ENCODE measurements at regions not wholly inside any gene's neighbourhood (a gene's known extent, or its start where the extent isn't known, plus 50 kb on each side); places are given as distances from the start of the nearest gene placed in this dataset.

DNA sequence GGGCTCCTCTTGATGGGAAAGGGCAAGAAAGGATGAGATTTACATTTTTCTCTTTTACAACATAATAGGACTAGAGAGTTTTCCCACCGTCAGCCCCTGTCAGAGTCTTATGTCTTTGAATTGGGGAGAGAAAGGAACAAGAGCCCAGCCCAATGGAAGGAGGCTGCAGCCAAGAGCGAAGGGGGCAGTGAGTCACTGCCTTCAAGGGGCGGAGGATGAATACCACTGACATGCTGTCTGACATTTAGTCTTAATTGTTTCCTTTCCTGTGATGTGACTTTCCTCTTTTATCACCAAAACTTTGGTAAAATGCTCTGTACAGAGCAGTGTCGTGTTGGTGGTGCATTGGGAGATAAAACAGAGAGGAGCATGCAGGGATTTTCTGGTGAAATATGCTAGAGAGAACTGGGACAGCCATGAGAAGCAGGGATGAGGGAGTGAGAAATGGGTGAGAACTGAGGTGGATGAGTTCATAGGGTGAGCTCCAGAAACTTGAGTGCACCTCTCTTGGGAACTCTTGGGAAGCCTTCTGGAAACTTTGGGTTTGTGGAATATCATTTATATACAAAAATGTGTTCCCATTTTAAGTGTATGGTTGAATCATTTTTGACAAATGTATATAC lies 179.9 kb upstream of the FGGY start:
- DNase-seq (ENCODE audit: low read depth) = peak; percentile 78

DNA sequence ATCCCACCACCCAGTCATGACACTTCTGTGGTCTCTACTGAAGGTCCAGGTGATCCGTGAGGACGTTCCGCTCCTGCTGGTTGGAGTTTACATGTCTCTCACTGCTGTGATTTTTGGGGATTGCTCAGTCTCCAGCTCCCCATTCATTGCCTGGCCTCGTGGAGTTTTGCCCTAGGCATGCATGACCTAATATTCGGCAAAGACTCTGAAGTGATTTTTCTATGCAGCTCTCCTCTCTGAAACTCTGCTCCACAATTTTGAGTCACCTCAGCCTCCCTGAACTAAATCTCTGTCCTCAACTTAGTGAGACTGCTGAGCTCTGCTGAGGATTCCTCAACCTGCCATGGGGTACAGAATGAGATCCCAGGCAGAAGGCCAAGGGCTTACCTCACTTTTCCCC lies 174.4 kb upstream of the FGGY start:
- peak; percentile 47 for DNase-seq (ENCODE audit: low read depth)

DNA sequence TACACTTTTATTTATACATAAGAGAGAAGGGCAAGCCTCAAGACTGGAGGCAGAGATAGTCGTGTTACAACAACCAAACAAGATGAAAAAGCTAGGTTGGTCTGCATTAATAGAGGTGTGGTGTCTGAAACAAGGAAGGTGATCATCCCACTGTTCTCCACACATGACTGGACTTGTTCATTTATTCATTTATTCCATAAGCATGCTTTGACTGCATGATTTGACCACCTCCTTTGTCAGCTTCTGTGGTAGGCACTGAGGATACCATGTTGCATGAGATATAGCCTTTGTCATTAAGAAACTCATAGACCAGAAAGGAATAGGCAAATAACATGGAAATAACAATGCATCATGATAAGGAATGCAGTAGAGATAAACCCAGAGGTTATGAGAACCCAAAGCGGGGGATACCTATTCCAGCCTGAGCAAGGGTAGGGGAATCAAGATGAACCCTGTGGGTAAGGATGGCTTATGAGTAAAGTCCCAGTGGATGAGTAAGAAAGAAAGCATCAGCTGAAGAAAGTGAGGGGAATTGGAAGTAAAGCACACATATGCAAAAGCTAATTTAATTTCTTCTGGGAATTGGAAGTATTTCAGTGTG lies 173.7 kb upstream of the FGGY start:
- peak; percentile 82 for DNase-seq (ENCODE audit: low read depth)

DNA sequence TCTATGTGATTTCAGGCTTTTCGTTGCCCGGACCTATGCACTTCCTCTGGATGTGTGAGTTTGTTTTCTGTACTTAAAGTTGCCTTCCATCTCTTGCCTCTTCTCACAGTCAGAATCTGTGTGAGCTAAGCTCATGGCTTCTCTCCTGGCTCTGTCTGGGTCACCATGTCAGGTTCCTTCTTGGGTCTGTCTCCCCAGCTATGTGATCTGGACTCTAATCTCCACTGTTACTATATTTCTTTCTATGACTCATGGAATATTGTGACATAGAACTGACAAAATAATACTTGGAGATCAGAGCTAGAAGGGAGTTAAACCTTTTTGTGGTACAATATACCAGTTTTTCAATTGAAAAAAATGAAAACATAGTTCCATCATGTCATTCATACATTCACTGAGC lies 172.7 kb upstream of the FGGY start:
- peak; percentile 56 for DNase-seq (ENCODE audit: low read depth)

DNA sequence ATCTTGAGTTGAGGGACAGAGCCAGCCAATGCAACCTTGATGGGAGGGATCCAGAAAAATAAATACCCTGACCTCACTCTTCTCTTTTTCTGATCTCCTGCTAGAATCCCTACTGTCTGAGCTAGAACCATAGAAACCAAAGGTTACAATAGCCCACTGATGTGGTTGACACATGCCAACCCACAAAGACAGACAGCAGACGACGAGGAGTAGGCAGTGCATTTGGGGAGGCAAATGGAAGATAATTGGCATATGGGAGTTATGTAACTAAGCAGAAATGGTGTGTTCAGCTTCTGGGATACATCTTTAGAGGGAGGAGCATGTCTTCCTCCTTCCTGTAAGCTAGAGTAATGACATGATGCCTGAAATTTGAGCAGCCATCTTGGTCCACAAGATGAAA lies 171.7 kb upstream of the FGGY start:
- DNase-seq (ENCODE audit: low read depth) = no peak

DNA sequence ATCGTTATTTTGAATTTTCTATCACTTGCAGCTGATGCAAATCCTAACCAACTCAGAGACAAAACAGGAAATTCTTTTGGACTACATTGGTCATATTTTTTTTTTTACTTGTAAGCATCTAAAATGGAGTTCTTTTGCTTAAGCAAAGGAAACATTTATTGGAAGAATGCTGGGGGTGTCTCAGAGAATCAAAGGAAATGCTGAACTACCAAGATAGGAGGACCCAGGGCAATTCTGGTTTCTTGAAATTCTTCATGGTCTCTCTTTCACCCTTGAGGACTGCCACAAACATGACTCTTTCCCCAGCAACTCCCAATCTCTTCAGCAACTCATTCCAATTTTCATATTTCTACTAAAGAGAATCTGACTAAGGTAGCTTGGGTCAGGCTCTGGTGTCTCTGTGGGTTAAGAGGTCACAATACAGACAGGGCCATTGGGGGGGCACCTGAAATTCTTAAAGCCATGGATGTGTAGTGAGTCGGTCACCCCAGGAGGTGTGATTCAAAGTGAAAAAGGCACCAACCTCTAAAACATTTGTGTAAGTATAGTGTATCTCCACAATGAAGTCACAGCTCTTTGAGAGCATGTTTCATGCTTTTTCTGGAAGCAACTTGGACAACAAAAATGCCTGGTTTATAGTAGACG lies 171.1 kb upstream of the FGGY start:
- DNase-seq (ENCODE audit: low read depth) = peak; percentile 48

DNA sequence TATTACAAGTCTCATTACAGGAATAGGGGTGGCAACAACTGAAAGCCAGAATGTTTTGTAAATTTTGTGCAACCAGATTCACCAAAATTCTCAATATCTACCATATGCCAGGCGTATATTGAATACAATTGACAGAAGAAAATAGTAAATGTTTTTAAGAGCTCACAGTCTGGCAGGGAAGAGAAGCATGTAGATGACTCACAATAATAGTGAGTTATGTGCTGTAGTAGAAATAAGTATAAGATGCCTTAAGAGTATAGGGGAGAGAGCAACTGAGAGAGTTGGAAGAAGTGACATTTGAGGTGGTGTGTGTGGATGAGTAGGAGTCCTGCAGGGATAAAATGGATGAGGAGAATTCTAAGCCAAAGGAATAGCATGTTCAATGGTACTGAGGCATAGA lies 170.5 kb upstream of the FGGY start:
- no peak for DNase-seq (ENCODE audit: low read depth)

DNA sequence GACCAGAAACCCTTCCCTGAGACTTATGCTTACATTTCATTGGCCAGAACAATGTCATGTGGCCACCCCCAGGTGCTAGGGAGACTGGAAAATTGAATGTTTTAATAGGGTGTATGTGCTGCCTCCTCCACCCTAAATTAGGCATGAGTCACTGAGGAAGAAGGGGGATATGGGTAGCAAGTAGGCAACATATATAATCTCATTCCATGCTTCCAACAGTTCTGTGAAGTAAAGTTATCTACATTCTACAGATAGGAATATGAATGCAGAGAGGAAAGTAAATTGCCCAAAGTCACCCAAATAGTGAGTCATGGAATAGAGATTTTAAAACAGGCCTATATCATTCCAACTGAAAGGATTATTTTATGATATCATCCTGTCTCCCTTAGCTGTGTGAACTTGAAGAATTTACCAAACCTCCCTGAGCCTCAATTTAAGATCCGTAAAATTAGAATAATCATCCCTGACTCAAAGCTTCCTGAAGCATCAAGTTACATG lies 168.6 kb upstream of the FGGY start:
- peak; percentile 75 for DNase-seq (ENCODE audit: low read depth)

DNA sequence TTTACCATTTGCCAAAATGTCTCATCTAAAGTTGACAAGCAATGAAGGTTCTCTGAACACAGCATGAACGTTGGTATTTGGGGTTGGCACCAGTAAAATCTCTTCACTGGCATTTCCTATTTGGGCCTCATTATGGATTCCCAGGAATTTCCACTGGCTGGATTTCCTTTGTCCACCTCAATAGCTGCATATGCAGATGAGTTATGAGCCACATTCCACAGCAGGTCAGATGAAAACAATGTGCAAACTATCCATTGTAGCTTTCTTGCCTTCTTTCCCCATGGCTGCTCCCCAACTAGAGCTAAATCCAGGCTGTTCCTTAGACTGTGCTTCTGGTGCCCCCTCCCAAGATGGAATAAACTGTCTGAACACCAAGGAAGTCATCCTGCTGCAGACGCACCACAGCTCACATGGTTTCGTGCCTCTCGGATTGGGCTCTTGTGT lies 168.1 kb upstream of the FGGY start:
- peak; percentile 91 for DNase-seq (ENCODE audit: low read depth)

DNA sequence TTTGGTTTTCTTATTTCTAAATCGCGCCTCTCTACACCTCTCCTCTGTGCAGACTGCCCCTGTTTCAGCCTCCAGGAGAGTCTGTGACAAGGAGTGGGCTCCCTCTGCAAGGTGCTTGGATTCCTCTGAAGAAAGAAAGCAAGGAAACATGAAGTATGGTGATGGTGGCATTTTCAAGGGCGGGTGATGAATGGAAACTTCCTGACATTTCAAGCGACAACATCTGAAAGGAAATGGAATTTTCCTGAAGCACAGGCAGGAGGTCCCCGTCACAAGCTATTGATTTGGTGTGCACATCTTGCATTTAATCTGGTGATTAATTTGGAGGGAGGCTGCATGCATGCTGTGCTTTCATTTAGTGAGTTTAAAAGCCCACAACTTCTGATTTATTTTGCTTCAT lies 164.6 kb upstream of the FGGY start:
- DNase-seq (ENCODE audit: low read depth) = no peak

DNA sequence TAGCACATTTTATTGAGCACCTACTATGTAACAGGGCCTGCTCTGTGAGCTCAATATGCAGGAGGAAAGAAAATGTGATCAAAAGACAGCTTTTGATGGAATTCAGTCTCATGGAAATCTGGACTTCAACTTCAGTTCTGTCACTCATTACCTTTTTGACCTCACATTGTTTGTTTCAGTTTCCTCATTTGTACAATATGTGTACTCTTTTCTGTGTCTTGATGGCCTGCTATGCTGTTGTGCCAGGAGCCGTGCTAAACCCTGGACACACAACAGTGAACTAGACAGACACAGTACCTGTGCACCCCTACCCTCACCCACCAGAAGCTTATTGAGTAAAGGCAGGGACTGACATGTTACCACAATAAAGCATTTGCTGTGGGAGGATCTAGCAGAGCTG lies 162.9 kb upstream of the FGGY start:
- DNase-seq (ENCODE audit: low read depth) = no peak

DNA sequence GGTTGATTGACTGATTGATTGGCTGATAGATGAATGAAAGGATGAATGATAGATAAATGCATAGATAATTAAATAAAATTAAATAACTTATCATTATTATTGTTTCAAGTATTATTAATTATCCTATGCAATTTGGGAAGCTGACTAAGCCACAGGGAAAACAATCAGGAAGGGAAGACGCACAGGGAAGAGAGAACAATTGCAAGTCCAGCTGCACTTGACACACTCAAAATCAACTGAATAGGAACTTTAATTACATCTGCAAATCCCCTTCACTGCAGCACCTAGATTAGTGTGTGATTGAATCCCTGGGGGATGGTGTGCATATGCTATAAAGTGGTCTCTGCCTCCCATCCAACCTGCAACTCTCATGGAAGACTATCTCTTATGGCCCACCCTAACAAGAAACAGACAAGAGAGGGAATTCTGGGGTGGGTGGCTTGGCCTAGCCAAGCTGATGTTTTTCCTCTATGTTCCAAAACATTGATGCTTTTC lies 161.1 kb upstream of the FGGY start:
- no peak for DNase-seq (ENCODE audit: low read depth)

DNA sequence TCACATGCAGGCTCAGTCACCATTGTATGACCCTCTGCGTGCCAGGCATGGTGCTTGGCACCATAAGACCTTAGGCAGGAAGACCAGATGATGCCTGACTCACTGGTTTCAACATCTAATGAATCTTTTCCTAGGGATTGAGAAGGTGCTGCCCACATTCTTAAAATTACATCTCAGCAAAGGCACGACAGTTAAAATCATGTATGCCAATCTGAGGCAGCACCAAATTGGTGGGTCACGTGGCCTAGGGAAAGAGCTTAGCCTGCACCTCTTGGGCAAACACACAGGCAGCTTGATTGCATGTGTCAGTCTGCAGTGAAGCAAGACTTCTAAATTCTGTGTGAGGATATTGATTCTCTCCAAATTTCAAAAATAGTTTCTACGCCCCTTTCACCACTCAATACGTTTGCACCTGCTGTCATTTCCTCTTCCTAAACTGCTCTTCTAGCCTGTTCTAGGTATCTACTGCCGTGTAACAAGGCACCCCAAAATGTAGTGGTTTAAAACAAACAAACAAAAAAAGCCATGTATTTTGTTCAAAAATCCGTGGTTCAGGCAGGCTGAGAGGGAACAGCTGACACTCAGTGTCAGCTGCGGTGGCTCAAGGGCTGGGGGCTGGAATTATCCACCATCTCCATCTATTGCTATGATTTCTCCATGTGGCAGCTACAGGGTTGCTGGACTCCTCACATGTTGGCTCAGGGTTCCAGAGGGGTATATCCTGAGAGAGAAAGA lies 160.2 kb upstream of the FGGY start:
- DNase-seq (ENCODE audit: low read depth) = peak; percentile 85

DNA sequence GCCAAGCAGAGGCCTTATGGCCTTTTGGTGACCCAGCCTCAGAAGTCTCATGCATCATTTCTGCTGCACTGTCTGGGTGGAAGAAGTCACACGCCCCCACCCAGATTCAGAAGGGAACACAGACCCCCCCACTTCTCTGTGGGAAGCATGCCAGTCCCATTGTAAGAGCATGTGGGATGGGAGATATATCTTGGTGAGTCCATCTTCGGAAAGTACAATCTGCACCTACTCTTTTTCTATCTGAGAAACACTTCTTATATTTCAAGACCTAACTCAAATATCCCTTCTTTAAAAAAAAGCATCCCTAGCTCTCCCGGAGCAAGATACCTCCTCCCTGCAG lies 159.6 kb upstream of the FGGY start:
- no peak for DNase-seq (ENCODE audit: low read depth)

DNA sequence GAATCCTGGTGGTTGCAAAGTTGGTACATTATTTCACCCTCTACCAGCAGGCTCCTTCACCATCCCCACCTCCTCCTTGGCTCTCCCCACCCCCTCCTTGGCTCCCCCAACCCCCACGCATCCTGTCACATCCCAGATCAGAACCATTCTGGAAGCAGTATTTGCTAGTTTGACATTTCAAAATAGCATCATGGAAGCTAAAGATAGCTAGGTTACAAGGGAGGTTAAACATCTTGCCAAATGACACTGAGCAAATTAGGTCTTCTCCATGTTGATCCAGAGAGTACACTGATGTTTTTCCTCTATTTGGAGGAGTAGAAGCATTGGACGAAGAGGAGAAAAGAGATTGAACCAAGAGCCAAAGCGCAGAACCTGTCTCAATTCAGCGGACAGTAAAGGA lies 158.9 kb upstream of the FGGY start:
- DNase-seq (ENCODE audit: low read depth) = no peak

DNA sequence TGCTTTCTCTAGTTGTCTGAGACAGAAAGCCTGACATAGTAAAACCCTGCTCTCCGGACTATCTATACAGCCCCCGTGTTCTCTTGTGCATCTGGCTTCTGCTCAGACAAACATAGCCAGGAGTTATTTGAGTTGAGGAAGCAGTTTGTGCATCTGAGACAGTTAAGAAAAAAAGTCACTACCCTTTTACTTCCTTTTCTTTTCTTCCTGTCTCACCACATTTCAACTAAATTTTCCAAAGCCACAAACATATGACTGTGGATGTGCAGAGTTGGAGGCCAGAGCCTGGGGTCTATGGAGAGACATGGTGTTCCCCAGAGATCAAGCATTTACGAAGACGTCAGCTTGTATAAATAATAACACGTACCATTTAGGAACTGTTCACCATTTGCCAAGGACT lies 158.5 kb upstream of the FGGY start:
- DNase-seq (ENCODE audit: low read depth) = no peak

DNA sequence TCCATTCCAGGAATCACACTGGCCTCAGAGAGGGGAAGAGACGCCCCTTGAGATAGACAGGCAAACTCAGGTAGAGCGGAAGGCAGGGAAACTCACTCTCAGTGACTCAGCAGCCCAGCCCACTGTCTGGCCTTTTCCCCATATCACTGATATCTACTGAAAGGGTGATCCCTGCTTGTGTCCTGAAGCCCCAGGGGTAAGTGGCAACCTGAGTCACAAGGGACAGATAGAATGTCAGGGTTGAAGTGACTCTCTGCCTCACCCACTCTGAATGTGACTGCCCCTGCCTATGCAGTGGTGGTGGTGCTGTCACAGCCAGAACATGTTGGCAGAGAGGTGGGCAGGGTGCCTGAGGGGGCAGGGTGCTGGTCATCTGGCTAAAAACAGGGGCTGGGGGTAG lies 157.5 kb upstream of the FGGY start:
- peak; percentile 80 for DNase-seq (ENCODE audit: low read depth)

DNA sequence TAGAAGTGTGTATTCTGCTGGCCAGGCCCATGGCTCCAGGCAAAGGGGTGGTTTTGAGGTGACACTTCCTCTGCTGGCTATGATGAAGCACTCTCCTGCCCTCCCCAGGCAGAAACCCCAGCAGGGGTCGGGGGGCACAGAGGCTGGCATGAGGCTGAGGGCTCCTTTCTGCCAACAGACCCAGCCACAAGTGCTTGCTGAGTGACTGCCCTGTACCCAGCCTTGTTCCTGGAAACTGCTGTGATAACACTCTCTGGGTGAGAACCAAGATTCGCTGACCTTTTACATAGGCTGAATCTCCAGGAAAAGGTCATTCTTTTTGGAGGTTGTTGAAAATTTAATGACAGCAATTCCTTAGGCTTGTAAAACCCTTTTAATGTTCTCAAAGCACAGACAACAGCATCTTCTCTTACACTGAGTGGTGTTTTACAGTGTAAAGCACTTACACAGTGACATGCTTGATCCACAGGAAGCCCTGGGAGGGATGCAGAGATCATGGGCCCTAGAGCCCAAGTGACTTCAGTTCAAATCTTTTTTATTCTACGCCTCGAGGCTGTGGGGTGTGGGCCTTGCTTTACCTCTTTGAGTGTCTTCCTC lies 155.5 kb upstream of the FGGY start:
- DNase-seq (ENCODE audit: low read depth) = no peak

DNA sequence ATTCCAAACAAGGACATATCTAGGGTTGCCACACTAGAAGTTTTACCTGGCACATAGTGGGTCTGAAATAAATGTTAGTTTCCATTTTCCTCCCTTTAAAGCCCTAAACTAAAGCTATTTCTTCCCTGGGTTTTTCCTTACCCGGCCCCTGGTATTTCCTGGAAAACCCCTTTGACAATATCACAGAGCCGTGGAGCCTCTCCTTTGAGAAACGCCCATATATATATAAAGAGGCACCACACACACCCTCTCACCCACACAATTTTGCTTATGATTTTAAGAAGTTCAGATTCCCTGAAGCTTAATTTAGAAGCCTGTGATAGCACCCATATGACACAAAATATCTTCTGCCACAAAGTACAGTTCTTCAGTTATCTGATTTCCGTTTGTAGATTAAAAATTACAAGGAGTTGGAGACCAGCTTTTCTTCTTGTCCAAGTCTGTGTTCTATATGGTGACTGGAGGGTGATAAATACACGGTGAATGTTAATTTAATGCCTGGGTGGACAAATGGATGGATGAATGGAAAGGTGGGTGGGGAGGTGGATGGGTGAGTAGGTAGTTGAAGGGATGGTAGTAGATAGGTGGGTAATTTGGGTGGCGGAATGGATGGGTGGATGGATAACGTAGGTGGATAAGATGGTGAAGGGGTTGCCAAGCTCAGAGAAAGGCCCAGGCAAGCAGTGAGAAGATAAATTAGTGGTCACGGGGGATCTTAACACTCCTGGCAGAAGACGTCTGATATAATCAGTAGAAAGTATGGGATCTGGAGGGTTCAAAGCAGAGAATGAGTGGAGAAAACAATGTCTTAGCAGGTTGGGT lies 154.4 kb upstream of the FGGY start:
- DNase-seq (ENCODE audit: low read depth) = no peak

DNA sequence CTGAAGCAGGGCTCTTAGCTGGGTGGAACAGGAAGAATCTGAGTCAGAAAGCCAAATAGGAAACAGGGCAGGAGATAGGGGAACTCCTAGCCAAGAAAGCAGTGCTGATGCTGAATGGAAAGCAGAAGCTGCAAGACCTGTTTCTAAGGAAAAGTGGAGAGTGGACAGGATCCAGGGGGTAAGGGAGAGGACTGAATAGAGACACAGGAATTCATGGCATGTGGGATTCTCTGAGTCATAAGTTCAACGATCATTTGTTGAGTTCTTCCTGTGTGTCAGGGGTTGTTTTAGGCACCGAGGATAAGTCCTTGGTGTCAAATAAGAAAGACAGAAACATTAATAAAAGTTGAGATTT lies 153.8 kb upstream of the FGGY start:
- DNase-seq (ENCODE audit: low read depth) = peak; percentile 99

DNA sequence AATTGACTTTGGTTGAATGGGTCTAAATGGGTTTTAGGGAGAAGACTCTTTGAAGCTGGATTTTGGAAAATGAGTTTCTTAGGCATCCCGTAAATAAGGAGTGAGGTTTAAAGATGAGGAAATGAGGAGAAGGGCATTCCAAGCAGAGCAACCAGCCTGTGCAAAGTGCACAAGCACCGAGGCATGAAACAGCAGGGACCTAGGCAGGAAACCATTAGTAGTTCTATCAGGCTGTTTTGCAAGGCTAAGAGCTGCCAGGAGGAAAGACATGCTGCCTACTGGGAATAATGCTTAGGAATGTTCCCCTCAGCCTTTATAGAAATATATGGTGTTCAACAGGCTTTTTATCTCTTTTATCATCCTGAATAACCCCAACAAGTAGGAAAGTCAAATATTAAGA lies 153.1 kb upstream of the FGGY start:
- peak; percentile 65 for DNase-seq (ENCODE audit: low read depth)
